HepG2 (cell line): ENCODE measurements at regions not wholly inside any gene's neighbourhood (a gene's known extent, or its start where the extent isn't known, plus 50 kb on each side); places are given as distances from the start of the nearest gene placed in this dataset.

ENCODE experiments used
- FOXM1 ChIP-seq: sonication (generic); formaldehyde crosslinking; IDR thresholded peaks from 2 replicates; pipeline ENCODE4 v1.5.0; 2020; ENCODE audit warnings: missing genetic modification reagents
- GFI1 ChIP-seq: sonication (generic); formaldehyde crosslinking; IDR thresholded peaks from 2 replicates; pipeline ENCODE4 v1.5.0; 2020; ENCODE audit warnings: missing genetic modification reagents, mild to moderate bottlenecking, borderline replicate concordance
- GTF3A ChIP-seq: sonication (generic); formaldehyde crosslinking; conservative IDR thresholded peaks from 2 replicates; pipeline ENCODE4 v1.4.0; 2020; ENCODE audit warnings: mild to moderate bottlenecking, missing genetic modification reagents
- KLF13 ChIP-seq: sonication (generic); formaldehyde crosslinking; IDR thresholded peaks from 2 replicates; pipeline ENCODE4 v1.4.0; 2020; ENCODE audit warnings: mild to moderate bottlenecking, missing genetic modification reagents
- PCBP2 ChIP-seq: fragments of 200-400 bp; formaldehyde crosslinking; optimal IDR thresholded peaks from 2 replicates; pipeline ENCODE3; 2018; ENCODE audit warnings: low read length, low read depth; ENCODE audit not compliant: poor library complexity, severe bottlenecking
- ZBTB20 ChIP-seq: sonication (generic); formaldehyde crosslinking; IDR thresholded peaks from 2 replicates; pipeline ENCODE4 v1.8.1; 2023; ENCODE audit warnings: missing genetic modification reagents, low read depth, mild to moderate bottlenecking, borderline replicate concordance
- ZFAT ChIP-seq: sonication (generic); formaldehyde crosslinking; conservative IDR thresholded peaks from 2 replicates; pipeline ENCODE4 v1.8.1; 2023; ENCODE audit warnings: missing genetic modification reagents, inconsistent platforms
- ZFY ChIP-seq: sonication (generic); formaldehyde crosslinking; IDR thresholded peaks from 2 replicates; pipeline ENCODE4 v1.4.0; 2020; ENCODE audit warnings: missing genetic modification reagents
- ZSCAN12 ChIP-seq: sonication (generic); formaldehyde crosslinking; IDR thresholded peaks from 2 replicates; pipeline ENCODE4 v1.9.0; 2021; ENCODE audit warnings: mild to moderate bottlenecking, missing genetic modification reagents
- ZSCAN21 ChIP-seq: sonication (generic); formaldehyde crosslinking; IDR thresholded peaks from 2 replicates; pipeline ENCODE4 v1.8.0; 2022; ENCODE audit warnings: mild to moderate bottlenecking, missing genetic modification reagents, moderate library complexity, borderline replicate concordance
- TF ChIP-seq, protein P1 (sequence below): sonication (generic); formaldehyde crosslinking; IDR thresholded peaks from 2 replicates; pipeline ENCODE4 v1.4.0; 2020; ENCODE audit warnings: mild to moderate bottlenecking, missing genetic modification reagents
- TF ChIP-seq, protein P2 (sequence below): sonication (generic); formaldehyde crosslinking; IDR thresholded peaks from 2 replicates; pipeline ENCODE4 v1.5.1; 2020; ENCODE audit warnings: mild to moderate bottlenecking, missing genetic modification reagents
- TF ChIP-seq, protein P3 (sequence below): IDR thresholded peaks from 2 replicates; pipeline ENCODE4 v1.6.1; 2012; ENCODE audit warnings: inconsistent platforms
- TF ChIP-seq, protein P4 (sequence below): sonication (generic); formaldehyde crosslinking; IDR thresholded peaks from 2 replicates; pipeline ENCODE4 v1.4.0; 2020; ENCODE audit warnings: mild to moderate bottlenecking, missing genetic modification reagents

DNA sequence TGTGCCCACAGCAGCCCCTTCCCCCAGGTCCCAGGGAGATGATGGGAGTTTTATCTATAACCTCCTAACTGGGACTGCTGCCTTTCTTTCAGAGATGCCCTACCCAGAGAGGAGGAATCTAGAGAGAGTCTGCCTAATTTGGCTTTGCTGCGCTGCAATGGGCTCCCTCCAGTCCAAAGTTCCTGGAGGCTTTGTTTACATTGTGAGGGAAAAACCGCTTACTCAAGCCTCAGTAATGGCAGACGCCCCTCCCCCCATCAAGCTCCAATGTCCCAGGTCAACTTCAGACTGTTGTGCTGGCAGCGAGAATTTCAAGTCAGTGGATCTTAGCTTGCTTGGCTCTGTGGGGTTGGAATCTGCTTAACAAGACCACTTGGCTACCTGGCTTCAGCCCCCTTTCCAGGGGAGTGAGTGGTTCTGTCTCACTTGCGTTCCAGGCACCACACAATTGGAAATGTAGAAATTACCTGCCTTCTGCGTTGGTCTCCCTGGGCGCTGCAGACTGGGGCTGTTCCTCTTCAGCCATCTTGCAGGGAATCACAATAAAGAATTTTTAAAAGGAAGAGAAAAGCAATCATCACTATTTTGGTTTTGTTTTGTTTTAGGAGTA is 262.5 kb downstream of the FOXG1 start (continued):
- TF ChIP-seq, protein P1, sequence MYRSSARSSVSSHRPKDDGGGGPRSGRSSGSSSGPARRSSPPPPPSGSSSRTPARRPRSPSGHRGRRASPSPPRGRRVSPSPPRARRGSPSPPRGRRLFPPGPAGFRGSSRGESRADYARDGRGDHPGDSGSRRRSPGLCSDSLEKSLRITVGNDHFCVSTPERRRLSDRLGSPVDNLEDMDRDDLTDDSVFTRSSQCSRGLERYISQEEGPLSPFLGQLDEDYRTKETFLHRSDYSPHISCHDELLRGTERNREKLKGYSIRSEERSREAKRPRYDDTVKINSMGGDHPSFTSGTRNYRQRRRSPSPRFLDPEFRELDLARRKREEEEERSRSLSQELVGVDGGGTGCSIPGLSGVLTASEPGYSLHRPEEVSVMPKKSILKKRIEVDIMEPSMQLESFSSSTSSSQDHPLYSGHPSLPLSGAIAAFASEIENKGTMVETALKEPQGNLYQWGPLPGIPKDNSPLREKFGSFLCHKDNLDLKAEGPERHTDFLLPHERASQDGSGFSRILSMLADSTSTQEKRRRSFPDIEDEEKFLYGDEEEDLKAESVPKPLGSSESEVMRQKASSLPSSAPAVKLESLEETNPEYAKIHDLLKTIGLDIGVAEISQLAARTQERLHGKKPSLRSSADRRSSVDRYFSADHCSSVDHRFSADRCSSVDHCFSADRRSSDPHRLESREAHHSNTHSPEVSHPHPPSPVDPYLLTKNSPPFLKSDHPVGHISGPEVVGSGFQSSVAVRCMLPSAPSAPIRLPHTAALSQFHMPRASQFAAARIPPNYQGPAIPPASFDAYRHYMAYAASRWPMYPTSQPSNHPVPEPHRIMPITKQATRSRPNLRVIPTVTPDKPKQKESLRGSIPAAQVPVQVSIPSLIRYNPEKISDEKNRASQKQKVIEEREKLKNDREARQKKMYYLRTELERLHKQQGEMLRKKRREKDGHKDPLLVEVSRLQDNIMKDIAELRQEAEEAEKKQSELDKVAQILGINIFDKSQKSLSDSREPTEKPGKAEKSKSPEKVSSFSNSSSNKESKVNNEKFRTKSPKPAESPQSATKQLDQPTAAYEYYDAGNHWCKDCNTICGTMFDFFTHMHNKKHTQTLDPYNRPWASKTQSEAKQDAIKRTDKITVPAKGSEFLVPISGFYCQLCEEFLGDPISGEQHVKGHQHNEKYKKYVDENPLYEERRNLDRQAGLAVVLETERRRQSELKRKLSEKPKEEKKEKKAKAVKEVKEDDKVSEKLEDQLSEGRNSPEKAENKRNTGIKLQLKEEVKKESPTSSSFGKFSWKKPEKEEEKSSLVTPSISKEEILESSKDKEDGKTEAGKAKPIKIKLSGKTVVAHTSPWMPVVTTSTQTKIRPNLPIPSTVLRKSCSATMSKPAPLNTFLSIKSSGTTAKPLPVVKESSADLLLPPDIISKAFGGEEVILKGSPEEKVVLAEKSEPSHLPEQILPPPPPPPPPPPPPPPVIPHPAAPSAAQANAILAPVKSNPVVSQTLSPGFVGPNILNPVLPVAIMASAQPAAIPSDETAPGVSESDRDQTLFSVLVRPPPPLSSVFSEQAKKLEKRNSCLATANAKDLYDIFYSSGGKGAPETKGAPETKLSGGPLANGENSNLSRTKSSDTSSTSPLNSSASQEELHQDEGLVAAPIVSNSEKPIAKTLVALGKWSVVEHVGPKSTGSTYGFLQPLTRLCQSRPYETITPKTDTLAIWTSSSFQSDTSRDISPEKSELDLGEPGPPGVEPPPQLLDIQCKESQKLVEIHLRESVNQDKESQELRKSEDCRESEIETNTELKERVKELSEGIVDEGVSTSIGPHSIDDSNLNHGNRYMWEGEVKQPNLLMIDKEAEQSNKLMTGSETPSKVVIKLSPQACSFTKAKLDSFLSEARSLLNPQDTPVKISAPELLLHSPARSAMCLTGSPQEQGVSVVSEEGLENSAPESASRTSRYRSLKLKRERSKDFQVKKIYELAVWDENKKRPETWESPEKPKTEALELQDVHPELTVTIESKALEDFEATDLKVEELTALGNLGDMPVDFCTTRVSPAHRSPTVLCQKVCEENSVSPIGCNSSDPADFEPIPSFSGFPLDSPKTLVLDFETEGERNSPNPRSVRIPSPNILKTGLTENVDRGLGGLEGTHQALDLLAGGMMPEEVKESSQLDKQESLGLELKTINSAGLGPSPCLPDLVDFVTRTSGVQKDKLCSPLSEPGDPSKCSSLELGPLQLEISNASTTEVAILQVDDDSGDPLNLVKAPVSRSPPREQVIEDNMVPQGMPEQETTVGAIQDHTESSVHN = no peak; the same call in 1 of the 2 replicates
- TF ChIP-seq, protein P2, sequence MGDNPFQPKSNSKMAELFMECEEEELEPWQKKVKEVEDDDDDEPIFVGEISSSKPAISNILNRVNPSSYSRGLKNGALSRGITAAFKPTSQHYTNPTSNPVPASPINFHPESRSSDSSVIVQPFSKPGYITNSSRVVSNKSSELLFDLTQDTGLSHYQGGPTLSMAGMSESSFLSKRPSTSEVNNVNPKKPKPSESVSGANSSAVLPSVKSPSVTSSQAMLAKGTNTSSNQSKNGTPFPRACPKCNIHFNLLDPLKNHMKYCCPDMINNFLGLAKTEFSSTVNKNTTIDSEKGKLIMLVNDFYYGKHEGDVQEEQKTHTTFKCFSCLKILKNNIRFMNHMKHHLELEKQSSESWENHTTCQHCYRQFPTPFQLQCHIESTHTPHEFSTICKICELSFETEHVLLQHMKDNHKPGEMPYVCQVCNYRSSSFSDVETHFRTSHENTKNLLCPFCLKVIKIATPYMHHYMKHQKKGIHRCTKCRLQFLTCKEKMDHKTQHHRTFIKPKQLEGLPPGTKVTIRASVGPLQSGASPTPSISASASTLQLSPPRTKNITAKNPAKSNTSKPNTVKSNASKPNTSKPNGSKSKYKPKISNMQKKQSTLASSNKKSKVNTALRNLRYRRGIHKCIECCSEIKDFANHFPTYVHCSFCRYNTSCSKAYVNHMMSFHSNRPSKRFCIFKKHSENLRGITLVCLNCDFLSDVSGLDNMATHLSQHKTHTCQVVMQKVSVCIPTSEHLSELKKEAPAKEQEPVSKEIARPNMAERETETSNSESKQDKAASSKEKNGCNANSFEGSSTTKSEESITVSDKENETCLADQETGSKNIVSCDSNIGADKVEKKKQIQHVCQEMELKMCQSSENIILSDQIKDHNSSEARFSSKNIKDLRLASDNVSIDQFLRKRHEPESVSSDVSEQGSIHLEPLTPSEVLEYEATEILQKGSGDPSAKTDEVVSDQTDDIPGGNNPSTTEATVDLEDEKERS (CRISPR knock-in tag) = peak; percentile 97
- TF ChIP-seq ZBTB20 (CRISPR knock-in tag) = peak; percentile 92; the same call in 1 of the 2 replicates
- TF ChIP-seq GTF3A (CRISPR knock-in tag) = no peak
- TF ChIP-seq ZSCAN12 (CRISPR knock-in tag) = peak; percentile 32; the same call in 1 of the 2 replicates
- no peak for TF ChIP-seq KLF13 (CRISPR knock-in tag)
- peak; percentile 56 for TF ChIP-seq ZFY (CRISPR knock-in tag)
- TF ChIP-seq, protein P3, sequence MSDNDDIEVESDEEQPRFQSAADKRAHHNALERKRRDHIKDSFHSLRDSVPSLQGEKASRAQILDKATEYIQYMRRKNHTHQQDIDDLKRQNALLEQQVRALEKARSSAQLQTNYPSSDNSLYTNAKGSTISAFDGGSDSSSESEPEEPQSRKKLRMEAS = peak; percentile 79
- no peak; the same call in 1 of the 2 replicates for TF ChIP-seq ZSCAN21 (CRISPR knock-in tag)
- no peak for TF ChIP-seq ZFAT
- TF ChIP-seq FOXM1 = no peak
- TF ChIP-seq, protein P4, sequence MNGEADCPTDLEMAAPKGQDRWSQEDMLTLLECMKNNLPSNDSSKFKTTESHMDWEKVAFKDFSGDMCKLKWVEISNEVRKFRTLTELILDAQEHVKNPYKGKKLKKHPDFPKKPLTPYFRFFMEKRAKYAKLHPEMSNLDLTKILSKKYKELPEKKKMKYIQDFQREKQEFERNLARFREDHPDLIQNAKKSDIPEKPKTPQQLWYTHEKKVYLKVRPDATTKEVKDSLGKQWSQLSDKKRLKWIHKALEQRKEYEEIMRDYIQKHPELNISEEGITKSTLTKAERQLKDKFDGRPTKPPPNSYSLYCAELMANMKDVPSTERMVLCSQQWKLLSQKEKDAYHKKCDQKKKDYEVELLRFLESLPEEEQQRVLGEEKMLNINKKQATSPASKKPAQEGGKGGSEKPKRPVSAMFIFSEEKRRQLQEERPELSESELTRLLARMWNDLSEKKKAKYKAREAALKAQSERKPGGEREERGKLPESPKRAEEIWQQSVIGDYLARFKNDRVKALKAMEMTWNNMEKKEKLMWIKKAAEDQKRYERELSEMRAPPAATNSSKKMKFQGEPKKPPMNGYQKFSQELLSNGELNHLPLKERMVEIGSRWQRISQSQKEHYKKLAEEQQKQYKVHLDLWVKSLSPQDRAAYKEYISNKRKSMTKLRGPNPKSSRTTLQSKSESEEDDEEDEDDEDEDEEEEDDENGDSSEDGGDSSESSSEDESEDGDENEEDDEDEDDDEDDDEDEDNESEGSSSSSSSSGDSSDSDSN = no peak
- peak; percentile 22; the same call in 1 of the 2 replicates for TF ChIP-seq GFI1
- no peak for TF ChIP-seq PCBP2
